Activated T-helper 1 cell treated with anti-CD3 and anti-CD28 coated beads, Interleukin-12 subunit alpha, Interleukin-12 subunit beta, Interleukin-2, Interleukin-4 antibody, amounts not matched to agents 30 ng/mL and 10 ng/mL and 1 ng/mL, durations not matched to agents 14 hours and 24 hours and 36 hours (primary cell): ENCODE measurements at regions not wholly inside any gene's neighbourhood (a gene's known extent, or its start where the extent isn't known, plus 50 kb on each side); places are given as distances from the start of the nearest gene placed in this dataset.

ENCODE experiments used
- DNase-seq: peaks from one replicate; pipeline ENCODE4 v3.0.0; 2021; ENCODE audit warnings: low spot score
- H3K27ac Mint-ChIP-seq: one replicate; pipeline ENCODE4 v1.8.0; 2021; ENCODE audit warnings: mild to moderate bottlenecking, mixed read lengths
- H3K27me3 Mint-ChIP-seq: one replicate; pipeline ENCODE4 v1.8.0; 2022; ENCODE audit warnings: mild to moderate bottlenecking, moderate library complexity, mixed read lengths; ENCODE audit not compliant: insufficient read depth
- H3K36me3 Mint-ChIP-seq: one replicate; pipeline ENCODE4 v1.8.0; 2021; ENCODE audit warnings: low read depth, mixed read lengths
- H3K4me1 Mint-ChIP-seq: one replicate; pipeline ENCODE4 v1.8.0; 2021; ENCODE audit warnings: low read depth, mixed read lengths
- H3K4me3 Mint-ChIP-seq: one replicate; pipeline ENCODE4 v1.8.0; 2021; ENCODE audit warnings: mild to moderate bottlenecking, moderate library complexity, mixed read lengths
- H3K9me3 Mint-ChIP-seq: one replicate; pipeline ENCODE4 v1.8.0; 2021; ENCODE audit warnings: mixed read lengths
- intact Hi-C: fragments of 100-400 bp; cut with micrococcal nuclease; formaldehyde crosslinking; loops from one replicate; pipeline ENCODE4 v1.15.1; 2024

- intact Hi-C loops, result no loop called here
- no peak overlapping the region for H3K4me3 Mint-ChIP-seq
- no peaks in the 10 kb centered on the region for H3K9me3 Mint-ChIP-seq
- no peak overlapping the region for H3K27ac Mint-ChIP-seq
- DNase-seq, result no peak
- no peaks in the 10 kb centered on the region for H3K4me1 Mint-ChIP-seq
- H3K36me3 Mint-ChIP-seq, result no peaks in the 10 kb centered on the region
- no peaks in the 10 kb centered on the region for H3K27me3 Mint-ChIP-seq
Observed at GRCh38 chr2:221254299-221254698, 317.8 kb downstream of the EPHA4 start.

- H3K4me1 Mint-ChIP-seq, result no peaks in the 10 kb centered on the region
- no peak for DNase-seq
- no peaks in the 10 kb centered on the region for H3K9me3 Mint-ChIP-seq
- no peak overlapping the region for H3K27ac Mint-ChIP-seq
- no peaks in the 10 kb centered on the region for H3K36me3 Mint-ChIP-seq
- intact Hi-C loops, result no loop called here
- H3K4me3 Mint-ChIP-seq, result no peak overlapping the region
- no peaks in the 10 kb centered on the region for H3K27me3 Mint-ChIP-seq
Observed at GRCh38 chr2:221255862-221256261, 316.2 kb downstream of the EPHA4 start.

DNA sequence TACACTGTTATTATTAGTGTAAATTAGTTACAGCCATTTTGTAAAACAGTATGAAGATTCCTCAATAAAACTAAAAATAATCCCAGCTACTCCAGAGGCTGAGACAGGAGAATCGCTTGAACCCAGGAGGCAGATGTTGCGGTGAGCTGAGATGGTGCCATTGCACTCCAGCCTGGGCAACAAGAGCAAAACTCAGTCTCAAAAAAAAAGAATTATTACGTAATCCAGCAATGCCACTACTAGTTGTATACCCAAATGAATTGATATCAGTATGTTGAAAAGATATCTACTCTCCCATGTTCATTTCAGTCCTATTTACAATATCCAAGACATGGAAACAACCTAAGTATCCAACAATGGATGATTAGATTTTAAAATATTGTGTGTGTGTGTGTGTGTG is 313.6 kb downstream of the EPHA4 start:
- no peak overlapping the region for H3K27ac Mint-ChIP-seq
- intact Hi-C loops, result no loop called here
- DNase-seq, result no peak
- H3K27me3 Mint-ChIP-seq, result no peaks in the 10 kb centered on the region
- no peaks in the 10 kb centered on the region for H3K9me3 Mint-ChIP-seq
- H3K36me3 Mint-ChIP-seq, result no peaks in the 10 kb centered on the region
- no peak overlapping the region for H3K4me3 Mint-ChIP-seq
- no peaks in the 10 kb centered on the region for H3K4me1 Mint-ChIP-seq

DNA sequence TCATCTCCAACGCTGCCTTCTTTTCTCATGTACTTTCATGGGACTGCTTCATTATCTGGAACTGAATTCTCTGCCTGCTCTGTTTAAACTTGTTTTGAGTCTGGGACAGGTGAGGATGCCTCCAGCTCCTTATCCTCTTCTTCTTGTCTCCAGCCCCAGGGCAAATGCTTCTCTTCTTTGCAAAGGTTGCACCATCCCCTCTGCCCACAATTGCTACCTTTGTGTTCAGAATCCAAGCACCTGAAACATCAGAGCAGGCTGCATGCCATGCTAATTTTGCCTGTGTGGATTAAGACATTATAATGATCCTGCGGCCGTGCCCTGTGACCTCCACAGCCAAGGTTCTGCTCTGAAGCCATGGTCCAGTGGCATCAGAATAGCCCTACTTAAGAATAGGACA is 309.5 kb downstream of the EPHA4 start:
- H3K36me3 Mint-ChIP-seq, result no peaks in the 10 kb centered on the region
- H3K27ac Mint-ChIP-seq, result no peak overlapping the region
- no peaks in the 10 kb centered on the region for H3K27me3 Mint-ChIP-seq
- intact Hi-C loops, result loop anchor here (5.0 kb wide), 1 partner anchor 310 kb away; the partner anchor contains the start of gene EPHA4
- no peaks in the 10 kb centered on the region for H3K9me3 Mint-ChIP-seq
- DNase-seq, result no peak
- no peaks in the 10 kb centered on the region for H3K4me1 Mint-ChIP-seq
- no peak overlapping the region for H3K4me3 Mint-ChIP-seq

- H3K4me1 Mint-ChIP-seq, result no peaks in the 10 kb centered on the region
- H3K27ac Mint-ChIP-seq, result no peak overlapping the region
- no peaks in the 10 kb centered on the region for H3K36me3 Mint-ChIP-seq
- H3K9me3 Mint-ChIP-seq, result no peaks in the 10 kb centered on the region
- DNase-seq, result no peak
- no peaks in the 10 kb centered on the region for H3K27me3 Mint-ChIP-seq
- no peak overlapping the region for H3K4me3 Mint-ChIP-seq
- intact Hi-C loops, result loop anchor here (5.0 kb wide), 1 partner anchor 309 kb away; the partner anchor contains the start of gene EPHA4
Observed at GRCh38 chr2:221263573-221263972, 308.5 kb downstream of the EPHA4 start.

DNA sequence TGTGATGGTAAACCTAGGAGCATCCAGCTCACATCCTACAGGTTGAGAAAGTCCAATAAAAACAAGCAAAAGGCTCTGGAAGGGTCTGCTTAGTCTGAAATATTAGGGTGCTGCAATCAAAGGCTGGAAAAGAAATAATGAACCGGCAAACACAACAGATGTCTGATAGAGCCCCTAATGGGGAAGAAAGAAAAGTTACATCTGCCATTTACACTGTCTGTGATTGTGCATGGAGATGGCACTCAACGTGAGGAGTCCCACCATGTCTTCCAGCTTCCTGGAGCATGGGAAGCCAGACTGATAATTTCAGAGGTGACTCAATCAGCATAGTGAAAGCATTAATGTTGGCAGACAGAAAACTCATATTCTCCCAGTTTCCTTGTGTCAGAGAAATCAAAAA is 307.8 kb downstream of the EPHA4 start:
- no peak for DNase-seq
- Mint-ChIP-seq H3K27me3 (no peaks in the 10 kb centered on the region), H3K9me3 (no peaks in the 10 kb centered on the region), H3K27ac (no peak overlapping the region), H3K4me3 (no peak overlapping the region), H3K4me1 (no peaks in the 10 kb centered on the region), H3K36me3 (no peaks in the 10 kb centered on the region)
- intact Hi-C loops, result loop anchor here (5.0 kb wide), 1 partner anchor 308 kb away; the partner anchor contains the start of gene EPHA4

GRCh38 chr2:221267773-221268425 is 304.2 kb downstream of the EPHA4 start:
- H3K27me3 Mint-ChIP-seq, result no peaks in the 10 kb centered on the region
- intact Hi-C loops, result no loop called here
- DNase-seq, result no peak
- H3K4me1 Mint-ChIP-seq, result no peaks in the 10 kb centered on the region
- H3K36me3 Mint-ChIP-seq, result no peaks in the 10 kb centered on the region
- H3K9me3 Mint-ChIP-seq, result no peaks in the 10 kb centered on the region
- H3K4me3 Mint-ChIP-seq, result no peak overlapping the region
- H3K27ac Mint-ChIP-seq, result no peak overlapping the region

DNA sequence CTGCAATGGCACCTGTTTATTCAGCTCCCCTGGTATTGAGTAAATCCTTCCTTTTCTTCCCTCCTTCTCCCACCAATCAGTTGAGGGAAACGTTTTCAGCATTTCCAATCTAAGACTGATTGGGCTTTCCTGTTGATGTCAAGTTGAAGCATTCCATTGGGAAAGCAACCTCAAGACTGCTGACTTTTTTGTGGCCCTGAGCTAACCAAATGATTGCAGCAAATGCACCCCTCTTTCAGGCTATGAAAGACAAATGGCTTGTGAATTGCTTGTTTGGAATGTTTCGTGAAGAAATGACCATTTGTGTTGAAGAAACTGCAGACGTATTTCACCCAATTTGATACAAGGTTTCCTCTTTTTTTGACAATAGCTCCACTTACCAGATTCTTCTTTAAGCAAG is 303.5 kb downstream of the EPHA4 start:
- no peak overlapping the region for H3K4me3 Mint-ChIP-seq
- no peaks in the 10 kb centered on the region for H3K4me1 Mint-ChIP-seq
- intact Hi-C loops, result no loop called here
- no peak for DNase-seq
- no peaks in the 10 kb centered on the region for H3K36me3 Mint-ChIP-seq
- H3K9me3 Mint-ChIP-seq, result no peaks in the 10 kb centered on the region
- H3K27me3 Mint-ChIP-seq, result no peaks in the 10 kb centered on the region
- H3K27ac Mint-ChIP-seq, result no peak overlapping the region

- no peaks in the 10 kb centered on the region for H3K4me1 Mint-ChIP-seq
- no peaks in the 10 kb centered on the region for H3K36me3 Mint-ChIP-seq
- no peak overlapping the region for H3K4me3 Mint-ChIP-seq
- H3K27me3 Mint-ChIP-seq, result no peaks in the 10 kb centered on the region
- DNase-seq, result no peak
- no peak overlapping the region for H3K27ac Mint-ChIP-seq
- no peaks in the 10 kb centered on the region for H3K9me3 Mint-ChIP-seq
- intact Hi-C loops, result no loop called here
Observed at GRCh38 chr2:221270806-221271205, 301.3 kb downstream of the EPHA4 start.

- intact Hi-C loops, result no loop called here
- H3K9me3 Mint-ChIP-seq, result no peaks in the 10 kb centered on the region
- H3K4me1 Mint-ChIP-seq, result no peaks in the 10 kb centered on the region
- no peaks in the 10 kb centered on the region for H3K36me3 Mint-ChIP-seq
- H3K27me3 Mint-ChIP-seq, result no peaks in the 10 kb centered on the region
- no peak for DNase-seq
- no peak overlapping the region for H3K27ac Mint-ChIP-seq
- H3K4me3 Mint-ChIP-seq, result no peak overlapping the region
Observed at GRCh38 chr2:221272729-221273128, 299.4 kb downstream of the EPHA4 start.

GRCh38 chr2:221276033-221276432 is 296.1 kb downstream of the EPHA4 start:
- H3K4me3 Mint-ChIP-seq, result no peak overlapping the region

DNA sequence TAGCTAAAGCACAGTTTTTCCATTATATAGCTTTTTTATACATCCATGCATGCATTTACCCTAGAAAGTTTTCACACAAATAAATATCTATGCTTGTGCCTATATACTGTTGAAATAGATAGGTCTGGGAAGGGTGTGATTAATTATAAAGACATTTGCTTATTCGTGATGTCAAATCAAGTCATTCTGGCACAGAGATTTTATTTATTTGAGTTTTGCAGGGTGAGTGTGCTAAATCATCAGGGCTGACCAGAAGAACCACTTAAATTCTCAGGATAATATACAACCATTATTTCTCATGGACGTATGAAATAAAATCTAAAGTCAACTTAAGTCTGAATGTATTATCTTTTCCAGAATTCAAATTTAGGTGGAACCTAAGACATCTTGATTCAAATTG is 295.5 kb downstream of the EPHA4 start:
- H3K4me3 Mint-ChIP-seq, result no peak overlapping the region
- intact Hi-C loops, result no loop called here
- no peak overlapping the region for H3K27ac Mint-ChIP-seq
- no peaks in the 10 kb centered on the region for H3K9me3 Mint-ChIP-seq
- H3K36me3 Mint-ChIP-seq, result no peaks in the 10 kb centered on the region
- H3K27me3 Mint-ChIP-seq, result no peaks in the 10 kb centered on the region
- no peaks in the 10 kb centered on the region for H3K4me1 Mint-ChIP-seq
- DNase-seq, result no peak

More at GRCh38 chr2:221276033-221276432, 296.1 kb downstream of the EPHA4 start:
- no peaks in the 10 kb centered on the region for H3K9me3 Mint-ChIP-seq
- H3K36me3 Mint-ChIP-seq, result no peaks in the 10 kb centered on the region
- intact Hi-C loops, result no loop called here
- no peaks in the 10 kb centered on the region for H3K4me1 Mint-ChIP-seq
- H3K27me3 Mint-ChIP-seq, result no peaks in the 10 kb centered on the region
- DNase-seq, result no peak
- H3K27ac Mint-ChIP-seq, result no peak overlapping the region

- Mint-ChIP-seq H3K9me3 (no peaks in the 10 kb centered on the region), H3K4me1 (no peaks in the 10 kb centered on the region), H3K27me3 (peaks cover 6% of the 10 kb centered on the region), H3K27ac (no peak overlapping the region), H3K36me3 (no peaks in the 10 kb centered on the region), H3K4me3 (no peak overlapping the region)
- DNase-seq, result no peak
- intact Hi-C loops, result no loop called here
Observed at GRCh38 chr2:221282386-221282785, 289.7 kb downstream of the EPHA4 start.
